CD4-positive, alpha-beta T cell treated with Interferon alpha-2 for 1 hour (primary cell): ENCODE measurements at regions not wholly inside any gene's neighbourhood (a gene's known extent, or its start where the extent isn't known, plus 50 kb on each side); places are given as distances from the start of the nearest gene placed in this dataset.
A peak's percentile ranks its signal among the peaks of the same experiment; 100 is the strongest.
"Not testable (repeated sequence)": the region's sequence is repeated elsewhere in the genome, so short reads cannot be mapped to it uniquely, and the experiment has no call there.

Experiments
- DNase-seq, 2 donors: peaks; one replicate each; pipeline ENCODE4 v3.0.0-alpha.2; 2020 to 2022

GRCh38 chr4:189654396-189654795 is 286.3 kb upstream of the FRG1 start:
- not testable (repeated sequence) for DNase-seq

- DNase-seq = not testable (repeated sequence)
Observed at GRCh38 chr4:189655817-189656216, 284.9 kb upstream of the FRG1 start.

DNA sequence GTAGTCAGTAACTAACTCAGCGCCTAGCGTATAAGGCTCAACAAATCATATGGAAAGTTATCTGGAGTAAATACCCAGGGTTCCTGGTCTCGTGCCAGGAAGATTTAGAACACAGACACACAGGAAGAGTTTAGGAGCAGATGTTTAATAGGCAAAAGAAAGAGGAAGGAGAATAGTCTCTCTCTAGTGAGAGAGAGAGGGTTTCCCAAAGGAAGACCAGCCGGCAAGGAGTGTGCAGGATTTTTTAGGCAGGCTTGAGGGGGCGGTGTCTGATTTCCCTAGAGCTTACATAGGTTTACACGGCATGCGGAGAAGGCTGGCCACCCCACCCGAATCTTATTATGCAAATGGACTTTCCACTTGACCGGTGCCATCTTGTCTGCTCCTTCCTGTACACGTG is 284.0 kb upstream of the FRG1 start:
- no peak for DNase-seq

GRCh38 chr4:189658259-189658658 is 282.4 kb upstream of the FRG1 start:
- DNase-seq = not testable (repeated sequence)

DNA sequence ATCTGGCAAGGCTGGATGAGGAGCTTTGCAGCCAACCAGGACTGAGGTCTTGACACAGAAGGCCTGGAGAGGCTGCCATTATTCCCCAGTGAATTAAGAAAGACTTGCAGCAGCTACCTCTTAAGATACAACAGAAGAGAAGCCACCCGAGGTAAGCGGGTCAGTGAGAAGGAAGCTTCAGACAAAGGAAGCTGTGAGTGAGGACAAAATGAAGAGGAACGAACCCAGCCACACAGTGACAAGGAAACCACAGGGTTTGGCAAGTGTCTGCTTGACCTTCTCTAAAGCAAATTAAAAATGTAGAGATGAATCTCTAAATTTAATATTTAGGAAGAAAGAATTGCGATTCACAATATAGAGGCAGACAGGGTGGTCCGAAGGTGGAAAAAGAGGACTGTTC is 281.8 kb upstream of the FRG1 start:
- peak in 1 of 2 donors; percentile 24 for DNase-seq

DNA sequence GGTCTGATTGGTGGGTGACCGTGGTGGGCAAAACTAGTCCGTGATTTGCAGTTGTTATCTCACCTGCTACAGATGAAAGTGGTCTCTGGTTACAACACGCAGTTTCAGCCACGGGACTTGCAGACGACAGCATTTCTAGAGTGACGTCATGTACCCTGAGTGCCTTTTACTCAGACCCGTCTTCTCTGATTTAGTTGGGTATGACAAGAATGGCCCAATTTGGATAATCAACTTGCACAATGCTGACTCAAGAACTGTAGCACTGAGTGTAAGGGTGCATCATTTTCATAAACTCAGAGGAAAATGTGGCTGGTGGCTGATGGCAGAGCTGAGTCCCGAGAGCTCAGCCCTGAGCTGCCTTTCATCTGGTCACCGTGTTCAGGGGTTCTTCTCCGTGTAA is 281.4 kb upstream of the FRG1 start:
- DNase-seq = peak in 1 of 2 donors; percentile 47

GRCh38 chr4:189660722-189661360 is 279.8 kb upstream of the FRG1 start:
- no peak for DNase-seq

DNA sequence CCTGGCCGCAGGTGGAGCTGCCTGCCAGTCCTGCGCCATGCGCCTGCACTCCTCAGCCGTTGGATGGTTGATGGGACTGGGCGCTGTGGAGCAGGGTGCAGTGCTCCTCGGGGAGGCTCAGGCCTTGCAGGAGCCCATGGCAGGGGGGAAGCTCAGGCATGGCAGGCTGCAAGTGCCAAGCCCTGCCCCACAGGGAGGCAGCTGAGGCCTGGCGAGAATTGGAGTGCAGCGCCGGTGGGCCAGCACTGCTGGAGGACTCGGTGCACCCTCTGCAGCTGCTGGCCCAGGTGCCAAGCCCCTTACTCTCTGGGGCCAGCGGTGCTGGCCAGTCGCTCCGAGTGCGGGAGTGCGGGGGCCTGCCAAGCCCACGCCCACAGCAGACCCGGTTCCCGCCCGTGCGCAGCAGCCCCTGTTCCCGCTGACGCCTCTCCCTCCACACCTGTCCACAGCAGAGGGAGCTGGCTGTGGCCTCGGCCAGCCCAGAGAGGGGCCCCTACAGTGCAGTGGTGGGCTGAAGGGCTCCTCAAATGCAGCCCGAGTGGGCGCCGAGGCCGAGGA is 275.9 kb upstream of the FRG1 start:
- DNase-seq = no peak

GRCh38 chr4:189665712-189666305 is 274.9 kb upstream of the FRG1 start:
- DNase-seq = not testable (repeated sequence)

- DNase-seq = not testable (repeated sequence)
Observed at GRCh38 chr4:189667386-189667785, 273.3 kb upstream of the FRG1 start.

- DNase-seq = not testable (repeated sequence)
Observed at GRCh38 chr4:189697675-189698245, 242.9 kb upstream of the FRG1 start.

DNA sequence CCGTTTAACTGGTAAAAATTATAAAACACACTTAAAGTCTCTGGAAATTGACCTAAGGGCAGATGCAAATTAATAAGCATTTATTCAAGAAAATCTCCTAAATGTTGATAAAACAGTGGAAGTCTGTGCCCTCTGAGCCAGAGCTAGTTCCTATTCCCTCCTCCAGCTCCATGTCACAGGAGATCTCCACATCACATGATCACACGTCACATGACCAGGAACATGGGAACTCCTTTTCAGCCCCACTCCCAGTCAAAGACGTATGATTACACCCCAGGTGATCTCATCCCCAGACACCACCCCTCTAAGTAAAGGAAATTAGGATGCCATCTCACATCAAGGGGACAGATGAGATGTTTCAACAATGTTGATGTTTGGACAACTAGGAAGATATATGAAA is 237.7 kb upstream of the FRG1 start:
- DNase-seq = not testable (repeated sequence)

GRCh38 chr4:189706821-189707220 is 233.9 kb upstream of the FRG1 start:
- not testable (repeated sequence) for DNase-seq

DNA sequence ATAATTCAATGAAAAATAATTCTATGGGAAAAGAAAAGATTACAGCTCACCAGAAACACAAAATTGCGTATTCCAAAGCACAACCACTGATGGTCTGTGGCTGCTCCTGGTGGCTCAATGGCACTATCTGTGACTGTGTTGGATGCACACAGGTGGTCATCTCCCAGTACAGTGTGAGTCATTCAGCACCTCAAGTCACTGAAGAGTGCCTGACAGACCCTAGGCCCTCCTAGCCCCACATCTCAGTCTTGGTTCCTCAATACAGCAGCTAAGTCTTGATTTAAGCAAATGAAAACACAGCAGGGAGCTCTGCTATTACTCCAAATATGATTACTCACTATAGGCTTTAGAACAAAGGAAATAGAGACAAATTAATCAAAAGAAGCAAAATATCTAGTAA is 233.4 kb upstream of the FRG1 start:
- DNase-seq = not testable (repeated sequence)

GRCh38 chr4:189711956-189712355 is 228.7 kb upstream of the FRG1 start:
- DNase-seq = not testable (repeated sequence)

DNA sequence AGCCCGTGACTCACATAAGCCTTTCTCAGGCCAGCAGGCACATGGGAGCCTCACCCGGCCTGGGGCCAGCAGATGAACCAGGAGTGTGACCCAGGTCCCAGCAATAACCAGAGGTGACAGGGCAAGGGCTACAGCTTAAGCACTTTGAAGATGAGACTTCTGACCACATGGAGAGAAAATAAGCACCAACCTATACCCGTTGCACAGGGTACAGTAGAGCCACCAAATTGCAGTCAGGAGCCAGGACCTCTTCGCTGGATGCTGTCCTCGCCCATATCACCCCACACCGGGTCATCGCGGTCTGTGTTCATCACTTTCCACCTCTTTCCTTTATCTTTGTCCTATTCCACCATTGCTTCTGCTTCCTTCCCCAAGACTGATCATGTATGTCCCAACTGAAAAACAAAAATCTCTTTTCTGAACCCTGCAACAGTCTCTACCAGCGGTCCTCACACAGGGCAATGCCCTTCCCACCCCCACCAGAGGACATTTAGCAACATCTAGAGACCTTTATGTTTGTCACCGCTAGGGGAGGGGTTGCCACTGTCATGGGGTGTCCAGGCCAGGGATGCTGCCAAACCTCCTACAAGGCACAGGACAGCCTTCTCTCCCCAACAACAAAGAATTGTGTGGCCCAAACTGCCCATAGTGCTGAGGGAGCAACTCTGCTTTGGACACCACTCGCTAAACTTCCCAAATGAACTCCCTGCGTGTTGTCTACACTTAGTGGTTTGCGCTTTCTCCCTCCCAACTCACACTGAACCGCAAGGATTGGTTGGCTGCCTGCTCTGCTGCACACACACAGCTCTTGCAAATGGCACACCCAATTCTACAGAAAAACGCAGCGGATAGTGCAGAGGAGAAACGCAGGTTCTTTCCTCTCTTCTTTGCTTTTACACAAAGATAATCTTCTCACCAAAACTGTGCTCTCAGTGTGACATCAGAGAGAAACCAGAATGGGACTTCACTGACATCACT is 219.4 kb upstream of the FRG1 start:
- DNase-seq = not testable (repeated sequence)

DNA sequence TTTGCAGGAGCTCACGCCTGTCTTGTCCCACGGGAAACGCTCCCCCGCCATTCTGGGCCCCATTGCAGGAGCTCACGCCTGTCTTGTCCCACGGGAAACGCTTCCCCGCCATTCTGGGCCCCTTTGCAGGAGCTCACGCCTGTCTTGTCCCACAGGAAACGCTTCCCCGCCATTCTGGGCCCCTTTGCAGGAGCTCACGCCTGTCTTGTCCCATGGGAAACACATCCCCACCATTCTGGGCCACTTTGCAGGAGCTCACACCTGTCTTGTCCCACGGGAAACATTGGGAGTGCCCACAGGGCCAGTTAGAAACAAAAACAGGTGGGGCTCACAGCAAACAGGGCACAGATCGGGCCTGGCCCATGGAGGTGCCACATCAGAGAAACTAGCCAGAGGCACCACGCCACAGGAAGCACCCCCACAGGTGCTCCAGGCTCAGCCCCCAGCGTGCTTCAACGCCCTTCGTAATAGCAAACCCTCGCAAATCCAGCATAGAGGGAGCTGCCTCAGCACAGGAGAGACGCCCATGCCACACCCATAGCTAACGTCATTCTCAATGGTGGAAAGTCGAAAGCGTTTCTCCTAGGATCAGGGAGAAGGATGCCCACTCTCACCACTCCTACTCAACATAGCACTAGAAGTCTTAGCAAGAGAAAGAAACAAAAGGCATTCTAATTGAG is 218.2 kb upstream of the FRG1 start:
- not testable (repeated sequence) for DNase-seq

DNA sequence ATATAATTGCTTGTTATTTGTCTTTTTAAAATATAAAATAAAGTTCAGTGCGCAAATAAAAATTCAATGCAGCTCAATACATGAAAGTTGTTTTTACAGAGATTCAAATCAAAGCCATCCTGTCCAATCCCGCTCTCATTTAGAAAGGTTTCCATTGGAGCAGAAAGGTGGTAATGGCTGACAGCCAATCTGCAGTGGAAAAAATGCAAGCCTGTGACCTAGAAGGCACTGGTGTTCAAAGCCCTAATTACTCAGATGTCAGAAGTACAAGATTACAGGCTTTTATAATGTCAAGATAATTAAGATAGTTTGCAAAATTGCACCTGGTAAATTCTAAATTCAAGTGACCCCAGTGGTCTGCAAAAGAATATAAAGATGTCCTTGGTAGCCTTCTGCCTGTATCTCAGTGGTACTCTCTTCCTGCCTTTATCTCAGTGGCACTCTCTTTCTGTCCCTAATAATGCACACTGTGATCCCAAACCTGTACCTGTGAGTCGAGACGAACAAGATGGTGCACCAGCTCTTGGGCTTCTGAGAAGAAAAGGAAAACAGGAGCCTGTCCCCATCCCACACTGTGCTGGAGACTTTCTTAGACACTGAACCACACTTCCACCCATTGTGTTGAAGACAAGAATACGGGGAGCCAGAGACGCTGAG is 212.6 kb upstream of the FRG1 start:
- not testable (repeated sequence) for DNase-seq

DNA sequence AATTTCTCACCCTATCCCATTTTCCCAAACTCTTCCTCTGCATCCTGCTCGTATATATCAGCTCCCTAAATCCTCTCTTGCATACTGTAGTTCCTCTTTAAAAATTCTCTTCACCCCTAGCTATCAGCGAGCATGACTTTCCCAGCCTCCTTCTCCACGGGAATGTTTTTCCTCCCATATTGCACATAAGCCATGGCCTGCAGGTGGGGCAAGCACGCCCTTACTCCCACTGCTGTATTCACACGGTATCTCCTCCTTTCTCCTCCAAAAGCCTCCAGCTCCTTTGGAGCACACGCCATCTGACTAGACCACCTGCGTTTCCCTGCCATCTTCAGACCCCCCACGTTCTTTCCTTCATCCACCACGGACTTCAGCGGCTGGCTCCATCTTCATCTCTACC is 208.7 kb upstream of the FRG1 start:
- DNase-seq = not testable (repeated sequence)

- not testable (repeated sequence) for DNase-seq
Observed at GRCh38 chr4:189733507-189733906, 207.2 kb upstream of the FRG1 start.

GRCh38 chr4:189734648-189735267 is 205.9 kb upstream of the FRG1 start:
- not testable (repeated sequence) for DNase-seq
